Liver (tissue), 8 donors: ENCODE measurements at regions not wholly inside any gene's neighbourhood (a gene's known extent, or its start where the extent isn't known, plus 50 kb on each side); places are given as distances from the start of the nearest gene placed in this dataset.

Source experiments
- DNase-seq: peaks from one replicate; pipeline ENCODE4 v3.0.0-alpha.2; 2017; ENCODE audit warnings: low spot score
- H3K27ac ChIP-seq, 2 donors: one replicate each; pipeline ENCODE4 v1.7.0; 2013; ENCODE audit warnings: inconsistent platforms in 2 of 2, low read length in 2 of 2, control low read depth in 1 of 2, low read depth in 1 of 2, mild to moderate bottlenecking in 1 of 2
- H3K27me3 ChIP-seq, 4 donors: one replicate each; pipeline versions ENCODE4 v1.6.1 to v1.7.0; 2013; ENCODE audit warnings: low read length in 3 of 4, inconsistent platforms in 1 of 4, mild to moderate bottlenecking in 1 of 4, moderate library complexity in 1 of 4; ENCODE audit not compliant: control insufficient read depth in 4 of 4, insufficient read depth in 4 of 4
- H3K36me3 ChIP-seq, 4 donors: one replicate each; pipeline versions ENCODE4 v1.6.1 to v1.7.0; 2013; ENCODE audit warnings: low read length in 3 of 4, mild to moderate bottlenecking in 3 of 4, low read depth in 1 of 4, moderate library complexity in 1 of 4; ENCODE audit not compliant: control insufficient read depth in 4 of 4, insufficient read depth in 3 of 4
- H3K4me1 ChIP-seq, 4 donors: one replicate each; pipeline versions ENCODE4 v1.6.1 to v1.7.0; 2013; ENCODE audit warnings: low read length in 3 of 4, mild to moderate bottlenecking in 3 of 4, moderate library complexity in 1 of 4; ENCODE audit not compliant: control insufficient read depth in 4 of 4, insufficient read depth in 4 of 4
- H3K4me3 ChIP-seq, 3 donors: one replicate each; pipeline versions ENCODE4 v1.6.1 to v1.7.0; 2013; ENCODE audit warnings: low read length in 3 of 3, control low read depth in 1 of 3, low read depth in 1 of 3, mild to moderate bottlenecking in 1 of 3
- H3K9ac ChIP-seq, 2 donors: one replicate each; pipeline ENCODE4 v1.7.0; 2013; ENCODE audit warnings: low read length in 2 of 2, mild to moderate bottlenecking in 2 of 2, moderate library complexity in 2 of 2, control low read depth in 1 of 2, low read depth in 1 of 2
- H3K9me3 ChIP-seq, 4 donors: one replicate each; pipeline versions ENCODE4 v1.6.1 to v1.7.0; 2013; ENCODE audit warnings: low read length in 3 of 4; ENCODE audit not compliant: control insufficient read depth in 4 of 4
- ATF3 ChIP-seq: IDR thresholded peaks from 2 replicates; pipeline ENCODE4 v1.6.1; 2016; ENCODE audit warnings: antibody characterized with exemption
- EGR1 ChIP-seq, 2 donors: IDR thresholded peaks; 2 replicates each; pipeline ENCODE4 v1.6.1; 2016 to 2018; ENCODE audit warnings: antibody characterized with exemption in 2 of 2, low read depth in 2 of 2
- FOXA1 ChIP-seq: IDR thresholded peaks from 2 replicates; pipeline ENCODE4 v1.6.1; 2016; ENCODE audit warnings: antibody characterized with exemption
- FOXA2 ChIP-seq: IDR thresholded peaks from 2 replicates; pipeline ENCODE4 v1.6.1; 2016; ENCODE audit warnings: antibody characterized with exemption
- GABPA ChIP-seq, 2 donors: IDR thresholded peaks in 1 of 2; conservative IDR thresholded peaks in 1 of 2; 2 replicates each; pipeline ENCODE4 v1.6.1; 2016; ENCODE audit warnings: antibody characterized with exemption in 2 of 2, mild to moderate bottlenecking in 1 of 2, moderate library complexity in 1 of 2
- HNF4A ChIP-seq, 2 donors: conservative IDR thresholded peaks; 2 replicates each; pipeline ENCODE4 v1.6.1; 2016; ENCODE audit warnings: antibody characterized with exemption in 2 of 2, mild to moderate bottlenecking in 2 of 2
- HNF4G ChIP-seq: IDR thresholded peaks from 2 replicates; pipeline ENCODE4 v1.6.1; 2016; ENCODE audit warnings: antibody characterized with exemption
- JUND ChIP-seq, 2 donors: IDR thresholded peaks; 2 replicates each; pipeline ENCODE4 v1.6.1; 2016; ENCODE audit warnings: antibody characterized with exemption in 2 of 2
- NR2F2 ChIP-seq: IDR thresholded peaks from 2 replicates; pipeline ENCODE4 v1.6.1; 2016; ENCODE audit warnings: antibody characterized with exemption
- RAD21 ChIP-seq, 2 donors: IDR thresholded peaks; 2 replicates each; pipeline ENCODE4 v1.6.1; 2016; ENCODE audit warnings: antibody characterized with exemption in 2 of 2, mild to moderate bottlenecking in 2 of 2
- RXRA ChIP-seq, 2 donors: IDR thresholded peaks; 2 replicates each; pipeline ENCODE4 v1.6.1; 2017 to 2018; ENCODE audit warnings: antibody characterized with exemption in 2 of 2, mild to moderate bottlenecking in 1 of 2
- SP1 ChIP-seq: IDR thresholded peaks from 2 replicates; pipeline ENCODE4 v1.6.1; 2018; ENCODE audit warnings: antibody characterized with exemption, mild to moderate bottlenecking
- TAF1 ChIP-seq: conservative IDR thresholded peaks from 2 replicates; pipeline ENCODE4 v1.6.1; 2016; ENCODE audit warnings: antibody characterized with exemption, mild to moderate bottlenecking
- YY1 ChIP-seq: IDR thresholded peaks from 2 replicates; pipeline ENCODE4 v1.6.1; 2016; ENCODE audit warnings: antibody characterized with exemption, mild to moderate bottlenecking
- WGBS: extraction: QIAGEN DNeasy Blood & Tissue Kit; methylation state at CpG from one replicate; pipeline ENCODE4 v1.1.7; 2013; 5-methylcytosine and 5-hydroxymethylcytosine counted together
- TF ChIP-seq, protein P1 (sequence below): IDR thresholded peaks from 2 replicates; pipeline ENCODE4 v1.6.1; 2016; ENCODE audit warnings: antibody characterized with exemption, mild to moderate bottlenecking
- TF ChIP-seq, protein P2 (sequence below): fragments of 150-350 bp; IDR thresholded peaks from 2 replicates; pipeline ENCODE4 v1.5.1; 2017; ENCODE audit warnings: improper control_type of control experiment, low read depth, low read length; ENCODE audit not compliant: missing input control
- TF ChIP-seq, protein P3 (sequence below): IDR thresholded peaks from 2 replicates; pipeline ENCODE4 v1.6.1; 2016; ENCODE audit warnings: antibody characterized with exemption
- TF ChIP-seq, protein P4 (sequence below): IDR thresholded peaks from 2 replicates; pipeline ENCODE4 v1.6.1; 2016; ENCODE audit warnings: antibody characterized with exemption
- donor health status: healthy.
- donor health status: healthy.
- donor health status: healthy.
- donor health status: healthy.
- donor health status: healthy.

- no peaks in the 10 kb centered on the region for H3K36me3 ChIP-seq
- no peak overlapping the region for H3K27ac ChIP-seq
- no peak overlapping the region for H3K9ac ChIP-seq
- TF ChIP-seq SP1 (no peak), HNF4G (no peak), TAF1 (no peak)
- TF ChIP-seq, protein P1, sequence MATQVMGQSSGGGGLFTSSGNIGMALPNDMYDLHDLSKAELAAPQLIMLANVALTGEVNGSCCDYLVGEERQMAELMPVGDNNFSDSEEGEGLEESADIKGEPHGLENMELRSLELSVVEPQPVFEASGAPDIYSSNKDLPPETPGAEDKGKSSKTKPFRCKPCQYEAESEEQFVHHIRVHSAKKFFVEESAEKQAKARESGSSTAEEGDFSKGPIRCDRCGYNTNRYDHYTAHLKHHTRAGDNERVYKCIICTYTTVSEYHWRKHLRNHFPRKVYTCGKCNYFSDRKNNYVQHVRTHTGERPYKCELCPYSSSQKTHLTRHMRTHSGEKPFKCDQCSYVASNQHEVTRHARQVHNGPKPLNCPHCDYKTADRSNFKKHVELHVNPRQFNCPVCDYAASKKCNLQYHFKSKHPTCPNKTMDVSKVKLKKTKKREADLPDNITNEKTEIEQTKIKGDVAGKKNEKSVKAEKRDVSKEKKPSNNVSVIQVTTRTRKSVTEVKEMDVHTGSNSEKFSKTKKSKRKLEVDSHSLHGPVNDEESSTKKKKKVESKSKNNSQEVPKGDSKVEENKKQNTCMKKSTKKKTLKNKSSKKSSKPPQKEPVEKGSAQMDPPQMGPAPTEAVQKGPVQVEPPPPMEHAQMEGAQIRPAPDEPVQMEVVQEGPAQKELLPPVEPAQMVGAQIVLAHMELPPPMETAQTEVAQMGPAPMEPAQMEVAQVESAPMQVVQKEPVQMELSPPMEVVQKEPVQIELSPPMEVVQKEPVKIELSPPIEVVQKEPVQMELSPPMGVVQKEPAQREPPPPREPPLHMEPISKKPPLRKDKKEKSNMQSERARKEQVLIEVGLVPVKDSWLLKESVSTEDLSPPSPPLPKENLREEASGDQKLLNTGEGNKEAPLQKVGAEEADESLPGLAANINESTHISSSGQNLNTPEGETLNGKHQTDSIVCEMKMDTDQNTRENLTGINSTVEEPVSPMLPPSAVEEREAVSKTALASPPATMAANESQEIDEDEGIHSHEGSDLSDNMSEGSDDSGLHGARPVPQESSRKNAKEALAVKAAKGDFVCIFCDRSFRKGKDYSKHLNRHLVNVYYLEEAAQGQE, result no peak
- H3K4me3 ChIP-seq, result no peak overlapping the region
- H3K9me3 ChIP-seq, result no peaks in the 10 kb centered on the region
- H3K4me1 ChIP-seq, result no peaks in the 10 kb centered on the region
- no peak for DNase-seq
- no peaks in the 10 kb centered on the region for H3K27me3 ChIP-seq
Observed at GRCh38 chr10:63012623-63013022, 120.5 kb upstream of the NRBF2 start.

GRCh38 chr10:63010203-63010602 lies 122.9 kb upstream of the NRBF2 start:
- TF ChIP-seq, protein P2, sequence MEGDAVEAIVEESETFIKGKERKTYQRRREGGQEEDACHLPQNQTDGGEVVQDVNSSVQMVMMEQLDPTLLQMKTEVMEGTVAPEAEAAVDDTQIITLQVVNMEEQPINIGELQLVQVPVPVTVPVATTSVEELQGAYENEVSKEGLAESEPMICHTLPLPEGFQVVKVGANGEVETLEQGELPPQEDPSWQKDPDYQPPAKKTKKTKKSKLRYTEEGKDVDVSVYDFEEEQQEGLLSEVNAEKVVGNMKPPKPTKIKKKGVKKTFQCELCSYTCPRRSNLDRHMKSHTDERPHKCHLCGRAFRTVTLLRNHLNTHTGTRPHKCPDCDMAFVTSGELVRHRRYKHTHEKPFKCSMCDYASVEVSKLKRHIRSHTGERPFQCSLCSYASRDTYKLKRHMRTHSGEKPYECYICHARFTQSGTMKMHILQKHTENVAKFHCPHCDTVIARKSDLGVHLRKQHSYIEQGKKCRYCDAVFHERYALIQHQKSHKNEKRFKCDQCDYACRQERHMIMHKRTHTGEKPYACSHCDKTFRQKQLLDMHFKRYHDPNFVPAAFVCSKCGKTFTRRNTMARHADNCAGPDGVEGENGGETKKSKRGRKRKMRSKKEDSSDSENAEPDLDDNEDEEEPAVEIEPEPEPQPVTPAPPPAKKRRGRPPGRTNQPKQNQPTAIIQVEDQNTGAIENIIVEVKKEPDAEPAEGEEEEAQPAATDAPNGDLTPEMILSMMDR, result no peak
- TF ChIP-seq GABPA (IDR thresholded peaks at IDR 0.05 in 1 of 2, conservative IDR thresholded peaks at IDR 0.05 in 1 of 2) (no peak), HNF4A (conservative IDR thresholded peaks at IDR 0.05) (no peak), ATF3 (no peak), FOXA2 (no peak), JUND (IDR thresholded peaks at IDR 0.05) (no peak), FOXA1 (no peak), EGR1 (IDR thresholded peaks at IDR 0.05; ENCODE audit: low read depth in 2 of 2) (no peak), RXRA (IDR thresholded peaks at IDR 0.05) (no peak), SP1 (no peak), YY1 (no peak), RAD21 (IDR thresholded peaks at IDR 0.05) (no peak), NR2F2 (no peak)
- TF ChIP-seq, protein P3, sequence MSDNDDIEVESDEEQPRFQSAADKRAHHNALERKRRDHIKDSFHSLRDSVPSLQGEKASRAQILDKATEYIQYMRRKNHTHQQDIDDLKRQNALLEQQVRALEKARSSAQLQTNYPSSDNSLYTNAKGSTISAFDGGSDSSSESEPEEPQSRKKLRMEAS, result no peak
- TF ChIP-seq, protein P4, sequence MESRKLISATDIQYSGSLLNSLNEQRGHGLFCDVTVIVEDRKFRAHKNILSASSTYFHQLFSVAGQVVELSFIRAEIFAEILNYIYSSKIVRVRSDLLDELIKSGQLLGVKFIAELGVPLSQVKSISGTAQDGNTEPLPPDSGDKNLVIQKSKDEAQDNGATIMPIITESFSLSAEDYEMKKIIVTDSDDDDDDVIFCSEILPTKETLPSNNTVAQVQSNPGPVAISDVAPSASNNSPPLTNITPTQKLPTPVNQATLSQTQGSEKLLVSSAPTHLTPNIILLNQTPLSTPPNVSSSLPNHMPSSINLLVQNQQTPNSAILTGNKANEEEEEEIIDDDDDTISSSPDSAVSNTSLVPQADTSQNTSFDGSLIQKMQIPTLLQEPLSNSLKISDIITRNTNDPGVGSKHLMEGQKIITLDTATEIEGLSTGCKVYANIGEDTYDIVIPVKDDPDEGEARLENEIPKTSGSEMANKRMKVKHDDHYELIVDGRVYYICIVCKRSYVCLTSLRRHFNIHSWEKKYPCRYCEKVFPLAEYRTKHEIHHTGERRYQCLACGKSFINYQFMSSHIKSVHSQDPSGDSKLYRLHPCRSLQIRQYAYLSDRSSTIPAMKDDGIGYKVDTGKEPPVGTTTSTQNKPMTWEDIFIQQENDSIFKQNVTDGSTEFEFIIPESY, result no peak
- no peak for DNase-seq
- H3K4me3 ChIP-seq, result no peak overlapping the region
- no peaks in the 10 kb centered on the region for H3K4me1 ChIP-seq
- H3K9ac ChIP-seq, result no peak overlapping the region
- no peaks in the 10 kb centered on the region for H3K27me3 ChIP-seq
- H3K27ac ChIP-seq, result no peak overlapping the region
- no peaks in the 10 kb centered on the region for H3K9me3 ChIP-seq
- 94% methylated on average over 1 of the region's 1 CpG for WGBS
- no peaks in the 10 kb centered on the region for H3K36me3 ChIP-seq
